NCI-H1436 (cell line): ENCODE measurements at regions not wholly inside any gene's neighbourhood (a gene's known extent, or its start where the extent isn't known, plus 50 kb on each side); places are given as distances from the start of the nearest gene placed in this dataset.
"Not testable (repeated sequence)": the region's sequence is repeated elsewhere in the genome, so short reads cannot be mapped to it uniquely, and the experiment has no call there.

Source experiments
- DNase-seq: peaks from one replicate; lab custom pipeline; 2025; lab: John Stamatoyannopoulos, UW

DNA sequence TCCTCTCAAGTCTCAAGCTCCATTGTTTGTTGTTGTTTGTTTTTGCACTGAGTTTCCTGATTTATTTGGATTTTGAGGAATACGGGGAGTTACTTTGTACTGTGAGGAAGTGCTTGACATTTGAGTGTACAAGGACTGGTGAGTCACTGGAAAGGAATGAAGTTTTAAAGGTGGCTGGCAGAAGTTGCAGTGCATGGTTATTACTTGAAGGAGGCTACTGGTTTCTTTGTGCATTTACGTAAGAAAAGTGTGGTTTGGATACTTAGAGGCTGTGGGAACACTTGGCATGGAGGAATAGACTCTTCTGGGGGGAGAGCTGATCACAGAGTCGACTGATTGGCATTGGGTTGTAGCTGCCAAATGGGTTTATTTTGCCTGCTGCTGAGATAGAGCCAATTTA, 919.0 kb downstream of the TAF11L14 start:
- DNase-seq = no peak

DNA sequence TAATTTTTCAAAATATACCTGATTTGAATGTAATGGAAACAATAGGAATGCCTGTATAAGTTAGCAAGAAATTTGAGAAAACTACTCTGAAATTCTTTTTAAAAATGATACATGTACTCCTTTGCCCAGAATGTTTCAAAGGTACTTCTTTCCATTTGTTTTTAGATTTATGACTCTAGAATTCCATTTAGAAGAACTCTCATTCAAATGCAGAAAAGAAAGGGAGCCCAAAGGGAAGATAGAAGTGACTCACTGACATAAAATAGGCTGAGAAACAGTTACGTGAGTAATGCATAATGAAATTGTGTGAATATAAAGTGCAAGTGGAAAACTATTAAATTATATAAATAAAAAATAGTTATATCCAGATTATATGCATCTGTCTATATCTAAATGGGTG, 926.3 kb downstream of the TAF11L14 start:
- DNase-seq = no peak

DNA sequence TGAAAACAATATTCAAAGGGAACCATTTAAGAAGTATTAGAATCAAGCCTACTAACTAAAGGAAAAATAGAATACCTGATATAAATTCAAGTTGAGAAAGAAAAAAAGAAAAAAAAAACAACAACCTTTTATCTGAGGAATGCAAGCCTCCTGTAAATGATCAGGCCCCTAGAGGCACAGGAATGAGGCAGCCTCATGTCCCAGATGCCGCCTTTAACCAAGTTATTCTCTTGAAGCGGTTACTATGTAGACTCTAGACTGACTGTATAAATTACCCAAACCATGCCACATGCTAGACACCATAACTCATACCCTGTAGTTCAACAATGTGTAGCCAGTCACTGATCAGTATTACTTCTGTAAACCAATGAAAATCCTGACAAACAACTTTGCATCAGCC, 929.6 kb downstream of the TAF11L14 start:
- no peak for DNase-seq

DNA sequence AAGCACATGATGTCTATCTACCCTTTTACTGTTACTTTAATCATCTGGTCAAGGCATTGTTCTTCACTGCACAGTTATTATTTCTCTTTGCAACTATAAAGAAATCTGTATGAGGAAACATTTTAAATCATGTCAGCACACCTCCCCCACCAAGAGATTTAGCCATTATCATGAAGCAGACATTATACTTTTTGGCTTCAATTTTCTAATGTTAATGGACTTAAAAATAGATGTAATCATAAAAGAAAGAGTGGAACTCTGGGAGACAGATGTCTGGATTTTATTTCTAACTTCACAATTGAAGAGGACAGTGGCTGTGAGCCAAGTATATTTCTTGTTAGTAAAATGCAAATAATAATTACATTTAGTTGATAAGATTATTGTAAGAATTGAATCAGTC, 932.4 kb downstream of the TAF11L14 start:
- DNase-seq = no peak

DNA sequence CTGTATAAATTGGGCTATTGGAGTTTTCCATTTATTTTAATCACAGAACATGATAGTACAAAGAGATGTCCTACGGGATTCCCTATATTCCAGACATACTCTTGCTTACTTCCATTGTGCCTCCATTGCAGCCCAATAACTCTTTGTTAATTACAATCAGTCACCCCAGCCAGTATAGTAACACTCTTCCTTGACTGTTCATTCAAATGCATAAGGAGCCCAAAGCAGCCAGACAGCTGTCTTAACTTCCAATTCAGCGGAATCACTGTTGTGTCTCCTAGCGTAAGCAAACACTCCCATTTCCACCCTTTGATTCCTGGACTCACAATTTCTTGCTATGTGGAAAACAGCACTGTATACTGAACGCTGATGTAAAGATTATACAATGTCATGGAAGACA, 942.3 kb downstream of the TAF11L14 start:
- DNase-seq = no peak

DNA sequence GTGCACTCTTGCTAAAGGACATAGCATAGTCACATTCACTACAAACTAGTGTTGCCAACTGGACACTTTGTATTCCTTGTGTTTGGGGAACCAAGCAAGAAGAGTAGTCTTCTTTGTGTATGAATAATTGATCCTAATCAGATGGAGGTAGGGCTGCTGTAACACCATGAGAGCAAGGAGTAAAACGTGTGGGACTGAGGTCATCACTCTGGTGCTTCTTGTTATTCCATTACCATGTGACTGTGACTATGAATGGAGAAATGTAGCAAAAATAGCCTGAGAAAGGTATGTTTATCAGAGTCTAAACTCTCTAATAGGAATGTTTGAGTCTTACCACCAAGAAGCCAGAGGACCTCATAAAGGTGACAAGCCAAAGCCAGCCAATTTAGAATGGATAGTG, 966.9 kb downstream of the TAF11L14 start:
- no peak for DNase-seq

DNA sequence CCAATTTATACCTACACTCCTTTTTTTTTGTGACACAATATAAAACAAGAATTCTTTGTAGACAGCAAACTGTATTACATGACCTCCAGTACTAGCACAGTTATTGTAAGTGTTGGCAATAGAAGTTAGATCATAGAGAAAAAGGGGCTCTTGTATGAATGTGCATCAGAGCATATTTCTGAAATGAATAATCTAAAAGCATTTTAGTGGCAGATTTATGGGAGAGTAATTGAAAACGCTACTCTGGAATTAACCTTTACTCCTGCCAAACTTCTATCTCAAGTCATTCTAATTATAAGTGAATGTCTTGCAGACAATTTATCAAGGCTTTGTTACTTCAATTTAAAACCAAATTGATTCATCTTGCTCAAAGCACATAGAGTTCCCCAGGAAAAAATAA, 968.1 kb downstream of the TAF11L14 start:
- no peak for DNase-seq

DNA sequence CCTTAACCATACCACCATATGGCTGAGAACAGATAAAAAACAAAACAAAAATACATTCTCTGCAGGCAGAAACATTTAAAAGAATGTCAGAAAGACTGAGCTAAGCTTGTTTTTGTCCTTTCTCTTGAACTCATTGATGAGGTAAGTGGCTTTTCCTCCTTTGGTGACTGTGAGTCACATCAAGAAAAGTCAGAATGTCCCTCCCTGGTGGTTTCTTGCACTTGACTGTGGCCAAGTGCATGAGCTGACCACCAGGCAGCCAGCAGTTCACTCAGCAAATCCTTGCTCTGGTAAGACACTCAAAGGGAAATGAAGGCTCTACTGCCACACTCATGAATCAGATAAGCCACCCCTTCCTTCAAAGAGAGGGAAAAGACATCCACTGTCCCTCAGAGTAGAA, 970.9 kb downstream of the TAF11L14 start:
- DNase-seq = no peak

DNA sequence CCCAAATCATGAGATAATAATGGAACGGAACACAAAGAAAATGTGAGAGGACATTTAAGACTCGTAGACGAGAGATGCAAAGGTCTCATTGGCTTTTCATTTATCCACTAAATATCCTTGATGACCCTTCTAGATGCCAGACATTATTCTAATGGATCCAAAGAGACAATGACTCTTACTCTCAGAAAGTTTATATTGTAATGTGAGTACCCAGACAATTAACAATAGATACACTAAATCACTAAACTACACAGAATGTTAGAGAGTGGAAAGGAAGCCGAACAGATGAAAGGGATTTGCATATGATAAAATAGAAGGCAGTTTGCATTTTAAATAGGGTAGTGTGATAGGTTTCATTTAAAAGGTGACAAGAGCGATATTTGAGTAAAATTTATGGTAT, 973.3 kb downstream of the TAF11L14 start:
- DNase-seq = no peak

DNA sequence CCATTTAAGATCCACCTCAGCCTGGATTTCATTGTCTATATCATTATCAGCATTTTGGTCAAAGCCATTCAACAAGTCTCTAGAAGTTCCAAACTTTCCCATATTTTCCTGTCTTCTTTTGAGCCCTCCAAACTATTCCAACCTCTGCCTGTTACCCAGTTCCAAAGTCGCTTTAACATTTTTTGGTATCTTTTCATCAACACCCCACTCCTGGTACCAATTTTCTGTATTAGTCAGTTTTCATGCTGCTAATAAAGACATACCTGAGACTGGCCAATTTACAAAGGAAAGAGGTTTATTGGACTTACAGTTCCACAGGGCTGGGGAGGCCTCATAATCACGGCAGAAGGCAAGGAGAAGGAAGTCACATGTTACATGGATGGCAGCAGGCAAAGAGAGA, 982.9 kb downstream of the TAF11L14 start:
- DNase-seq = not testable (repeated sequence)

DNA sequence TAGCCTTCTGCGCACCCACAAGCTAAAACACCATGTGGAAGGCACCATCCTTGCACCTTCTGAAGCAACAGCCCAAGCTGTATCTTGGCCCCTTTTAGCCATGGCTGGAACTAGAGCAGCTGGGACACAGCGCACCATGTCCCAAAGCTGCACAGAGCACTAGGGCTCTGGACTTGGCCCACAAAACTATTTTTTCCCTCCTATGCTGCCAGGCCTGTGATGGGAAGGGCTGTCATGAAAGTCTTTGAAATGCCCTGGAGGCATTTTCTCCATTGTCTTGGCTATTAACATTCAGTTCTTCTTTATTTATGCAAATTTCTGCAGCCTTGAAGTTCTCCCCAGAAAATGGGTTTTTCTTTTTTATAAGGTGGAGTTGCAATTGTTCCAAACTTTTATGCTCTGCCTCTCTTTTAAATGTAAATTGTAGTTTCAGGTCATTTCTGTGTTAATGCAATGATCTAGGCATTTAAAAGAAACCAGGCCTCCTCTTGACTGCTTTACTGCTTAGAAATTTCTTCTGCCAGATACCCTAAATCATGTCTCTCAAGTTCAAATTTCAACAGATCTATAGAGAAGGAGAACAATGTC, 996.3 kb downstream of the TAF11L14 start:
- no peak for DNase-seq

DNA sequence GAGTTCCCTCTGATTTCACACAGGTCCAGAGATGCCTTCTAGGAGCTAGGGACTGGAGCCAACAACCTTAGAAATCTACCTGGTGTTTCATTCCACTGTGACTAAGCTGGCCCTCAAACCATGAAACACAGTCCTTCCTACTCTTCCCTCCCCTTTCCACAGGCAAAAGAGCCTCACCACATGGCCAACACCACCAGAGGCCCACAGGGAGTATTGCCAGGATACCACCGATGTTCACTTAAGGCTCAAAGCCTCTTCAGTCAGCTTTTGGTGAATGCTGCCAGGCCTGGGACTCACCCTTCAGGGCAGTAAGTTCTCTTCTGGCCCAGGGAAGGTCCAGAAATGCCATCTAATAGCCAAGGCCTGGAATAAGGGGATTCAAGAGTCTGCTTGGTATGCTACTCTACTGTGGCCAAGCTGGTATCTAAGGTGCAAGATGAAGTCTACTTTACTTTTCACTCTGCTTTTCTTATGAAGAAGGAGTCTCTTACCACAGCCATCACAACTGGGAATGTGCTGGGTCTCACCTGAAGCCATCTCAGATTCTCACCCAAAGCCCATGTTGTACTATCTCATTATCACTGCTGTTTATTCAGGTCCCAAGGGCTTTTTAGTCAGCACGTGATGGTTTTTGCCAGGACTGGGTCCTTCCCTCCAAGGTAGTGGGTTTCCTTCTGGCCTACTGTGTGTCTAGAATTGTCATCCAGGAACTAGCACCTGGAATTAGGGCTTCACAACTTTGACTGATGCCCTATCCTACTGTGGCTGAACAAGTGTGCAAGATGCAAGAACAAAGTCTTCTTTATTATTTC, 1018.4 kb downstream of the TAF11L14 start:
- no peak for DNase-seq

DNA sequence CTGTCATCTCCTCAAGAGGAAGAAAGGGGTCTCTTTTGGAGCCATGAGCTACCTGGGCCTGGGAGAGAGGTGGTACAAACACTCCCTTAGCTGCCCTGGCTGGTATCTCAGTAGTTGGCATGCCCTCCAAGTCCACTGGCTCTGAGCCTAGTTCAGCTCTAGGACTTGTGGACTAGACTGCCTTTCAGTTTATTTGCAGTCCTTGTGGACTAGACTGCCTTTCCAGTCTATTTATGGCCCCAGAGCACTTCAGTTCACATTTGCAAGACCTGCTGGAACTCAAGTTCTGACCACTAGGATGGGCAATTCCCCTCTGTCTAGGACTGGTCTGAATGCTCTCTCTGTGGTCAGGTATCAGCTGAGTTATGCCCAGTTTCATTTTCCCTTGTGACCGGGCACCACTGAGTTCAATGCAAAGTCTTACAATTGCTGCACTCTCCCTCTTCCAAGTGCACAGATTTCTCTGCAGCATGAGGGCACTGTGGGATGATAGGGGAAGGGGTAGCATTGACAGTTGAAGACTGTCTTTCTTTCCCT, 1019.0 kb downstream of the TAF11L14 start:
- no peak for DNase-seq

DNA sequence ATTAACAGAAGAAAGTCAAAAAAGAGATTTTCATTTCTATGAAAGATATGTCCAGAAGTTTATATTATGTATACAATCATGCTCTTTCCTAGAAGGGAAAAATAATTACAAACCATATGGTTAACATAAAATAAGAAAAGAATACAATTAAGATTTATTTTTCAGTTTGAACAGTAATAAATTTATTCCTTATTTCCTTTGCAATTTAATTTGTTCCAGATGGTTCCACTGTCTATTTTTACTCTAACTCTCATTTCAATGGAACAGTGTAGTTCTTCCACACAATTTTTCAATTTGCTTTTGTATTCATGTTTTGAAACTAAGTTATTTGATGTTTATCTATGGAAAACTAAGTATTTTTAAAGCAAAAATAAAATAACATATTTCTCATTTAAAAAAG, 1026.3 kb downstream of the TAF11L14 start:
- DNase-seq = no peak

DNA sequence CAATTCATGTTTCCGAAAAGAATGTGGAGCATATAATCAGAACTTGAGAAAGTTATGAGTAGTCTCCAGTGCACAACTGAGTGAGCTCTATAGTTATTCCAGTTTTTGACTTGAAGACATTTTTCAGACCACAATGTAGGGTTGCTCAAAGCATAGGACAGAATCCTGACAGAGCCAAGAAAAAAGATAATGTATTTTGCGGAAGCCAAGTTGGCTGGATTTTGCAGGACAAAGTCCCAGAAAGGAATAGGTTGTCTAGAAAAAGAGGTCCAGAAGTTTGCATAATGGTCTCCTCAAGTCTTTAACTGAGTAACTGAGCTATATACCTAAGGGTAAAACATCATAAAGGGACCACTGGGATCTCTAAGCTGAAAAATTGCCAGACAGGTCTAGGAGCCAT, 1028.0 kb downstream of the TAF11L14 start:
- DNase-seq = no peak

DNA sequence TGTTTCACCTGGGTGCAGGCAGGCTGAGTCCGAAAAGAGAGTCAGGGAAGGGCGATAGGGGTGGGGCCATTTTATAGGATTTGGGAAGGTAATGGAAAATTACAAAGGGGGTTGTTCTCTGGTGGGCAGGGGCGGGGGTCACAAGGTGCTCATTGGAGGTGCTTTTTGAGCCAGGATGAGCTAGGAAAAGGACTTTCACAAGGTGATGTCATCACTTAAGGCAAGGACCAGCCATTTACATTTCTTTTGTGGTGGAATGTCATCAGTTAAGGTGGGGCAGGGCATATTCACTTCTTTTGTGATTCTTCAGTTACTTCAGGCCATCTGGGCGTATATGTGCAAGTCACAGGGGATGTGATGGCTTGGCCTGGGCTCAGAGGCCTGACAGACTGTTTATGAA, 1040.0 kb downstream of the TAF11L14 start:
- DNase-seq = not testable (repeated sequence)

DNA sequence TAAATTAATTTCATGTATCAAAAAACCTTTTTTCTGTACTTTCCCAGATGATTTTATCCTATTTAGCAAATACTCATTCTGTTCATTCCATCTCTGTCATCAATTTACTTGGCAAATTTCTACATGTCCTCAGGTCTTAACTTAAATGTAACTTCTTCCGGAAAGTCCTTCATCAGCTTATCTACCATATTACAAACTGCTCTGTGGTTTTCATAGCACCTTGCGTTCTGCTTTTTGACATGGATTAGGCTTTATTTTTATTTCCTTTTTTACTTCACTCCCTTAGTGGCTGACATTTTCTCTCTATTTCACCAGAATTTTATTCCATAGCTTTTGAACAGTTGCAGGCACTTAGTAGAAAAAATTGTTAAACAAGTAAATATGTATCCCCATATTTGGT, 1040.8 kb downstream of the TAF11L14 start:
- no peak for DNase-seq

DNA sequence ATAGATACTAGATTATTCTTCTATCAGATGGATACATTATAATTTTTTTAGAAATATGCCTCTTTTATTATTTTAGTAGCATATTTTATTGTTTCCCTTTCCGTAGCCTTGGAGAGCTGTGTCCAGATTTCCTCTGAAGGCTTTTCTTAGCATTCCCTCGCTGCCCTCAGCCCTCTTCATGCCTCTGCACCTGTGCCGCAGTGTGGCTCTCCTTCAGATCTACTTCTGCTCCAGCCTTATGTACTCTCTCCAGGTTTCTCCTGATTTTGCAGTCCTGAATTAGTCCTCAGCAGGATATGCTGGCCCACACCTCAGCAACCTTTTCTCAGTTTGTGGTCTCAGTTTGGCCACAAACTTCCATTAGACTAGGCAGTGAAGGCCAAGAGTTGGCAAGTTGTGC, 1052.0 kb downstream of the TAF11L14 start:
- DNase-seq = no peak

DNA sequence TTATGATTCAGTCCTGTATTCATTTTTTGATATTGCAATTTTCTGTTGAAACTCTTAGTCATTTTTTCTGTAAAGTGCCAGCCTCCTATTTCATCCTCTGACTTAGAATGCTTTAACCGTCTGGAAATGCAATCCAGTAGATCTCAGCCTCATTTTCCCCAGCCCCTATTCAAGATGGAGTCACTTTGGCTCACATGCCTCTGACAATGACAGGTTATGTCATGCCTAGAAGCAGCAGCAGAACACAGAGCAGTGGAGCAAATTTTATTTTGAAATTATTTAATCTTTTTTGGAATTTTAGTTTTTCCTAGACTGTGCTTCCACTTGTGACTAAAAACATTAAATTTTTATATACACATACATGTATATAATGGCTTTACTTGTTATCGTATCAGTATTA, 1053.2 kb downstream of the TAF11L14 start:
- DNase-seq = no peak

DNA sequence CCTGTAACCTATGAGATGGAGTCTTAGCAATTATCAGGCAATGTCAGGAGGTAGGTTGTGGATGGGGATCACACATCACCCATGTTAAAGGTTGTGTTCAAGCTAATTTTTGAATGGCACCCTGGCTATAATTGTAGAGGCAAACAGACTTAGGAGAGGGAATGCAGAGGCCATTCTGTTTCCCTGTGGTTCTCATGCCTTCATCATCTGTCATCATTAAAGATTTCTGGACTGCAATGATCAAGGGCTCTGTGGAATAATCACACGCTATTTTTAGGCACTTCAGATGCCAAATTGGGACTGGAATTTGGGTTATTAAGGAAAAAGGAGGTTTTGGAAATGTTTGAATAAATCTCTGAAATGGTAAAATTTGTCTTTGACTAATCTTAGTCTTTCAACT, 1065.4 kb downstream of the TAF11L14 start:
- no peak for DNase-seq

DNA sequence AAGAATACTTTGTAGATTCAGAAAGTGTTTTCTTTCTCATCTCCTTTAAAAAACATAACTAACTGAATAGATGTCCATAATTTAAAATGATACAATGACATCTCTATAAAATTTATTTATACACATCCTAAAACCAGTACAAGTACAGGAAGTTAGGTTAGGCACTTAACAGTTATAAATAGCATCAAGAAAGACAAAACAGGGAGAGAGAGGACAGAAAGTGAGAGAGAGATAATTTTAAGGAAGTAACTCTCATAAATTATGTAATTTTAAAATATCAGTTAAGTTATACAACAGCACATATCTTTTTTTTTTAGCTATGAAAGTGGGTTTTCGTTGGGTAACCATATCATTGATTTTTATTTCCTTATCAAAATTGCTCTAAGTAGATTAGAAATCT, 1068.6 kb downstream of the TAF11L14 start:
- no peak for DNase-seq

DNA sequence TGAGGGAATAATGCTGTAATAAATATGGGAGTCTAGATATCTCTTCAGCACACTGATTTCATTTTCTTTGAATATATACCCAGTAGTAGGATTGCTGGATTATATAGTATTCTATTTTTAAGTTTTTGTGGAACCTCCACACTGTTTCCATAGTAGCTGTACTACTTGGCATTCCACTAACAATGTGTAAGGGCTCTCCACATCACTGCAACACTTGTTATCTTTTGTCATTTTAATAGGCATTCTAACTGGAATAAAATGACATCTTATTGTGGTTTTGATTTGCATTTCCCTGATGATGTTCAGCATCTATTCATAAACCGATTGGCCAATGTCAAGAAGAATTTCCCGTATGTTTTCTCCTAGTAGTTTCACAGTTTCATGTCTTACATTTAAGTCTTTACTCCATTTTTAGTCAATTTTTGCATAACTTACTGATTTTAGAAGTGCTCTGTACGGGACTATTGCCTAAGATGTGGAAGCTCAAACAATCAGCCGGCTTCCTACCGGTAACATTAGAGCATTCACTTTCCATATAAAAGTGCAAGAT, 1078.8 kb downstream of the TAF11L14 start:
- DNase-seq = no peak

DNA sequence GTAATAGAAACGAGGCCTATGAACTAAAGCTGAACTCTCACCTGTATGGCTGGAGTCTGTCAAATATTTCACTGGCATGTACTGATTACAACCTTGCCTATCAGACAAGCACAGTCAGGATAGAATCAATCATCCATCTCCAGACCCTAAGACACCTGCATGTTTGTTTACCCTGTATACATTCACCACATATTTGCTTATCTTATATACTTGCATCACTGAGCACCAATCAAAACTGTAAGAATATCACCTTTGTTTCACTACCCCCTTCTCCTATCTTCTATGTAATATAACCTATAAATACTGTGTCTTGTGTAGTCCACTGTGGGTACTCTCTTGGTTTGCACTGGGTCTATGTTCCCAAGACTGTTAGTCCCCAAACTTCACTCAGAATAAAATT, 1085.7 kb downstream of the TAF11L14 start:
- DNase-seq = no peak
